Tibial artery (tissue), 4 donors: ENCODE measurements at regions not wholly inside any gene's neighbourhood (a gene's known extent, or its start where the extent isn't known, plus 50 kb on each side); places are given as distances from the start of the nearest gene placed in this dataset.

Experiments
- DNase-seq, 2 donors: peaks; one replicate each; pipeline ENCODE4 v3.0.0-alpha.2; 2019
- H3K27ac ChIP-seq, 2 donors: fragments of 200-600 bp; sonication (generic) in 1 of 2; 1 replicate in 1 of 2; 2 replicates in 1 of 2; pipeline ENCODE4 v1.5.1; 2018 to 2019; ENCODE audit warnings: mild to moderate bottlenecking in 1 of 2
- H3K27me3 ChIP-seq, 2 donors: fragments of 200-600 bp; sonication (generic) in 1 of 2; one replicate each; pipeline versions ENCODE4 v1.5.1 to v1.6.0; 2016 to 2019
- H3K36me3 ChIP-seq, 3 donors: fragments of 200-600 bp; sonication (generic) in 2 of 3; one replicate each; pipeline ENCODE4 v1.5.1; 2016 to 2019; ENCODE audit warnings: mild to moderate bottlenecking in 2 of 3
- H3K4me1 ChIP-seq, 4 donors: fragments of 200-600 bp; sonication (generic) in 2 of 4; 1 replicate in 3 of 4; 2 replicates in 1 of 4; pipeline ENCODE4 v1.5.1; 2016 to 2019
- H3K4me3 ChIP-seq, 2 donors: fragments of 200-600 bp; sonication (generic) in 1 of 2; 1 replicate in 1 of 2; 2 replicates in 1 of 2; pipeline ENCODE4 v1.5.1; 2018 to 2019; ENCODE audit warnings: mild to moderate bottlenecking in 2 of 2
- H3K9me3 ChIP-seq, 3 donors: fragments of 200-600 bp; sonication (generic) in 1 of 3; one replicate each; pipeline ENCODE4 v1.5.1; 2016 to 2019
- CTCF ChIP-seq, 2 experiments: fragments of 200-600 bp in 1 of 2; fragments of 450-650 bp in 1 of 2; IDR thresholded peaks; one replicate each; pipeline ENCODE4 v1.5.1; 2017 to 2019; ENCODE audit warnings: antibody characterized with exemption in 2 of 2, mild to moderate bottlenecking in 1 of 2, moderate library complexity in 1 of 2
- intact Hi-C: fragments of 100-400 bp; cut with DNase I; formaldehyde crosslinking; loops from one replicate; pipeline ENCODE4 v1.15.0; 2023; ENCODE audit warnings: low total_unique reads

- Histone ChIP-seq H3K36me3 (no peaks in the 10 kb centered on the region), H3K9me3 (peaks cover 0 to 4% (median 0%) of the 10 kb centered on the region in 3 donors), H3K27ac (no peak overlapping the region), H3K4me3 (no peak overlapping the region), H3K4me1 (no peaks in the 10 kb centered on the region), H3K27me3 (no peaks in the 10 kb centered on the region)
- DNase-seq = no peak
- intact Hi-C loops = no loop called here
- TF ChIP-seq CTCF (IDR thresholded peaks at IDR 0.05) = no peak
Measured at GRCh38 chr1:73783352-73783751, 414.6 kb downstream of the LRRIQ3 start.

GRCh38 chr1:73782901-73783300, 415.1 kb downstream of the LRRIQ3 start:
- Histone ChIP-seq H3K36me3 (no peaks in the 10 kb centered on the region), H3K9me3 (peaks cover 0 to 4% (median 0%) of the 10 kb centered on the region in 3 donors), H3K4me1 (no peaks in the 10 kb centered on the region), H3K27ac (no peak overlapping the region), H3K27me3 (no peaks in the 10 kb centered on the region), H3K4me3 (no peak overlapping the region)
- intact Hi-C loops = no loop called here
- no peak for DNase-seq
- TF ChIP-seq CTCF (IDR thresholded peaks at IDR 0.05) = no peak

- DNase-seq = no peak
- no peak overlapping the region for H3K27ac ChIP-seq
- no peaks in the 10 kb centered on the region for H3K4me1 ChIP-seq
- TF ChIP-seq CTCF (IDR thresholded peaks at IDR 0.05) = no peak
- no peaks in the 10 kb centered on the region for H3K36me3 ChIP-seq
- H3K9me3 ChIP-seq = peaks cover 0 to 2% (median 0%) of the 10 kb centered on the region in 3 donors
- no peak overlapping the region for H3K4me3 ChIP-seq
- H3K27me3 ChIP-seq = no peaks in the 10 kb centered on the region
- intact Hi-C loops = no loop called here
Measured at GRCh38 chr1:73781251-73781650, 416.7 kb downstream of the LRRIQ3 start.

GRCh38 chr1:73778471-73778870, 419.5 kb downstream of the LRRIQ3 start:
- H3K9me3 ChIP-seq = no peaks in the 10 kb centered on the region
- no peak overlapping the region for H3K4me3 ChIP-seq
- intact Hi-C loops = no loop called here
- TF ChIP-seq CTCF (IDR thresholded peaks at IDR 0.05) = no peak
- H3K36me3 ChIP-seq = no peaks in the 10 kb centered on the region
- no peaks in the 10 kb centered on the region for H3K4me1 ChIP-seq
- no peak overlapping the region for H3K27ac ChIP-seq
- DNase-seq = no peak
- no peaks in the 10 kb centered on the region for H3K27me3 ChIP-seq

DNA sequence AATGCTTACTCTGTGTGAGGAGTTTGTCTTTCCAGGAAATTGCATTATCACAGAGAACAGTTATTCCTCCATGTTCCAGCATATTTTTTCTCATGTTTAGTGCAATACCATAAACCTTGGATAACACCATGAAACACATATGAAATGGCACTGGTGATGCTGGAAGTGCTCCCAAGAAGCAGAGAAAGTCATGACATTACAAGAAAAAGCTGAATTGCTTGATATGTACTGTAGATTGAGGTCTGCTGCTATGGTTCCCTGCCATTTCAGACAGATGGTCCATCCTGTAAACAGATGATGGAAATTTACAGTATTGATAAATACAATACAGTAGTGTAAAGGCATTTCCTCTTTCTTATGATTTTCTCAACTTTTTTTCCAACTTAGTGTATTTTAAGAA, 422.1 kb downstream of the LRRIQ3 start:
- intact Hi-C loops = no loop called here
- no peak for DNase-seq
- no peak overlapping the region for H3K27ac ChIP-seq
- H3K27me3 ChIP-seq = no peaks in the 10 kb centered on the region
- H3K36me3 ChIP-seq = no peaks in the 10 kb centered on the region
- TF ChIP-seq CTCF (IDR thresholded peaks at IDR 0.05) = no peak
- no peak overlapping the region for H3K4me3 ChIP-seq
- H3K9me3 ChIP-seq = no peaks in the 10 kb centered on the region
- no peaks in the 10 kb centered on the region for H3K4me1 ChIP-seq

DNA sequence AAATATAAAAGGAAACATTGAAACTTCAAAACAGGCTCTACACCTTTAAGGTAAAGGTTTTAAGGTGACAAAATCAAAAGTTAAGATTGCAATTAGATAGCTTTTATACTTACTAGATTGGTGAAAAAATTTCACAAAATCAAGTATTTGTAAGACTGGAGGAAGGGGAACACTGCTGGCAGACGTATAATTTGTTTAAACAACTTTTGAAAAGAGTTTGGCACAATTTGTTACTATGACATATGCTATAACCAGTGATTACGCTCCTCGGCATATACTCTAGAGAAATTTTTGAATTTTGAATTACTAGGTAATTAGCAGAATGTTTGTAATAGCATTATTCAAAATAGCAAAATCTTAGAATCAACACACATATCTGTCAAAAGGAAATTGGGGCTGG, 425.0 kb downstream of the LRRIQ3 start:
- intact Hi-C loops = no loop called here

More for the DNA sequence above, 425.0 kb downstream of the LRRIQ3 start:
- Histone ChIP-seq H3K9me3 (no peaks in the 10 kb centered on the region), H3K27ac (no peak overlapping the region), H3K27me3 (no peaks in the 10 kb centered on the region), H3K4me3 (no peak overlapping the region), H3K36me3 (no peaks in the 10 kb centered on the region), H3K4me1 (no peaks in the 10 kb centered on the region)
- no peak for DNase-seq
- TF ChIP-seq CTCF (IDR thresholded peaks at IDR 0.05) = no peak
